Lower lobe of right lung (tissue), 2 donors: ENCODE measurements at regions not wholly inside any gene's neighbourhood (a gene's known extent, or its start where the extent isn't known, plus 50 kb on each side); places are given as distances from the start of the nearest gene placed in this dataset.
A peak's percentile ranks its signal among the peaks of the same experiment; 100 is the strongest.

Experiments
- ATAC-seq, 2 donors: fragments of 200-7000 bp; cut with Tn5 transposase; one replicate each; pipeline ENCODE4 v1.9.1; 2020 to 2022; ENCODE audit warnings: mild to moderate bottlenecking in 2 of 2, moderate library complexity in 2 of 2
- DNase-seq: peaks from one replicate; pipeline ENCODE4 v3.0.0-alpha.2; 2020
- H3K27ac ChIP-seq: fragments of 200-600 bp; one replicate; pipeline ENCODE4 v1.8.0; 2022
- H3K27me3 ChIP-seq: fragments of 200-600 bp; one replicate; pipeline ENCODE4 v1.8.0; 2022; ENCODE audit warnings: low read depth
- H3K36me3 ChIP-seq: fragments of 200-600 bp; one replicate; pipeline ENCODE4 v1.8.0; 2022; ENCODE audit warnings: mild to moderate bottlenecking
- H3K4me1 ChIP-seq: fragments of 200-600 bp; one replicate; pipeline ENCODE4 v1.8.0; 2022
- H3K4me3 ChIP-seq: fragments of 200-600 bp; one replicate; pipeline ENCODE4 v1.8.0; 2022; ENCODE audit warnings: mild to moderate bottlenecking
- H3K9me3 ChIP-seq: fragments of 200-600 bp; one replicate; pipeline ENCODE4 v1.8.0; 2022
- CTCF ChIP-seq: fragments of 200-600 bp; IDR thresholded peaks from one replicate; pipeline ENCODE4 v1.8.0; 2022; ENCODE audit warnings: antibody characterized with exemption, mild to moderate bottlenecking
- intact Hi-C: fragments of 100-400 bp; cut with DNase I; formaldehyde crosslinking; loops from one replicate; pipeline ENCODE4 v1.11.0; 2022
- donor health status: DM: no; HTN: yes; CAD: no; lungs with severe emphysema.

DNA sequence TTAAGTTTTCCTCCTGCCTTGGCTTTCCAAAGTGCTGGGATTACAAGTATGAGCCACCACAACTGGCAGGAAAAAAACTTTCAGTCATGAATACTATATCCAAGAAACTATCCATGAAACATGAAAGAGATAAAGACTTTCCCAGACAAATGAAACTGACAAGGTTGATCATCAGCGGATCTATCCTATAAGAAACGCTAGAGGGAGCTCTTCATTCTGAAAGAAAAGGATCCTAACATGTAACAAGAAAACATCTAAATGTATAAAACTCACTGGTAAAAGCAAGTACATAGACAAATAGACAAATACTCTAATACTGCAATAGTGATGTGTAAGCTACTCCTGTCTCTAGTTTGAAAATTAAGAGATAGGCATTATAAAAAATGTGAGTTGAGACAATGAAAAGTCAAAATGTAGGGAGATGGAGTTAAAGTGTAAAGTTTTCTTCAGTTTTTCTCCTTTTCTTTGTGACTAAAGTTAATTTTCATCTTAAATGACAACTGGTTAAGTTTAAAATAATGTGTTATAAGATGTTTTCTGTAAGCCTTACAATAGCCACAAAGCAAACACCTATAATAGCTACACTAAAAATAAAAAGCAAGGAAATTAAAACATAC lies 79.6 kb upstream of the TEKT1 start:
- peak; percentile 72 for TF ChIP-seq CTCF
- DNase-seq, result no peak
- Histone ChIP-seq H3K27ac (no peak overlapping the region), H3K36me3 (no peaks in the 10 kb centered on the region), H3K9me3 (no peaks in the 10 kb centered on the region), H3K4me1 (peaks cover 10% of the 10 kb centered on the region), H3K27me3 (peaks cover 5% of the 10 kb centered on the region), H3K4me3 (no peak overlapping the region)
- no peak for ATAC-seq
- intact Hi-C loops, result loop anchor here (10.0 kb wide), 1 partner anchor 94 kb away; no protein-coding TSS in a partner anchor

DNA sequence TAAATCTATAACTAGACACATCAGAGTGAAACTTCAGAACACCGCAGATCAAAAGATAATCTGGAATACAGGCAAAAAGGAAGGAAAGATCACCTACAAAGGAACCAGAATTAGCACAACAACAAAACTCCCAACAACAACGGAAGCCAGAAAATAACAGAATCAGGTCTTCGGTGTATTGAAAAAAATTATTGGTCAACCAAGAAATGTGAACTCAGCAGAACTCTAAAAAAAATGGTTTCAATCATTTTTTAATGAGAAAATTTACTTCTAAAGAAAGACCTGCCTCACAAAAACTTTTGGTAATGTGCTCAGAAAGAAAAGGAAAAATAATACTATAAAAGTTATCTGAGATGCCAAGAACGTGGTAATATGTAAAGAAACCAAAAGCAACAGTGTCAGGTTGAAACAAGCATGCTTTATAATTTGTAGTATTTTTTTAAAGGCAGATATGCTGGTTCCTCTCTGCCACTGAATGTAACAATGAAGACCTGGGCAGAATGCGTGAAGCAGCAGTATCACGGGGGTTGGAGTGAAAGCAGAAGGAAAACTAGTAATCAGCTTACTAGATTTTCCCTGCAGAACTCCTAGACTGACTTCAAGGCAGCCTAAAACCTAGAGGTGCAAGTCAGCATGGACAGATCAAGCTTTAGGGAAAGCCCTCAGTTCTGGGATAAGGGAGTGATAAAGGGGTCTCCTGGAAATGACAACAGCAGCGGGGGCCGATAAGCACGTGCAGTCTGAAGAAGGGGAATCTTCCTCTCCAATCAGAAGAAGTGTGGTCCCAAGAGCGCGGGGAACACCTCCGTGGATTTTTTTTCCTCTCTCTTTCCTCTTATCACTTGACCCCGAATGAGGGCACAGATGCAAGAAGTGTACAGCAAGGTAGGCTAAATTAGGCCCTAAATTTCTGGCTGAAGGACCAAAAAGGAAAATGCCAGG lies 80.9 kb upstream of the TEKT1 start:
- intact Hi-C loops, result loop anchor here (10.0 kb wide), 1 partner anchor 92 kb away; no protein-coding TSS in a partner anchor
- Histone ChIP-seq H3K36me3 (no peaks in the 10 kb centered on the region), H3K27ac (no peak overlapping the region)

GRCh38 chr17:6913608-6914443 lies 82.0 kb upstream of the ALOX12 start:
- peak; percentile 77 for TF ChIP-seq CTCF
- Histone ChIP-seq H3K36me3 (no peaks in the 10 kb centered on the region), H3K27me3 (peaks cover 5% of the 10 kb centered on the region), H3K9me3 (no peaks in the 10 kb centered on the region), H3K4me3 (peak overlapping the region; percentile 47), H3K27ac (no peak overlapping the region), H3K4me1 (peaks cover 10% of the 10 kb centered on the region)
- intact Hi-C loops, result loop anchor here (10.0 kb wide), 1 partner anchor 91 kb away; no protein-coding TSS in a partner anchor
- ATAC-seq, result peak; percentile 79 to 80
- DNase-seq, result peak; percentile 70

More for the DNA sequence above, 80.9 kb upstream of the TEKT1 start:
- Histone ChIP-seq H3K27me3 (peaks cover 5% of the 10 kb centered on the region), H3K9me3 (no peaks in the 10 kb centered on the region), H3K4me1 (peaks cover 10% of the 10 kb centered on the region), H3K4me3 (no peak overlapping the region)
- TF ChIP-seq CTCF, result no peak
- DNase-seq (no peak), ATAC-seq (no peak)

DNA sequence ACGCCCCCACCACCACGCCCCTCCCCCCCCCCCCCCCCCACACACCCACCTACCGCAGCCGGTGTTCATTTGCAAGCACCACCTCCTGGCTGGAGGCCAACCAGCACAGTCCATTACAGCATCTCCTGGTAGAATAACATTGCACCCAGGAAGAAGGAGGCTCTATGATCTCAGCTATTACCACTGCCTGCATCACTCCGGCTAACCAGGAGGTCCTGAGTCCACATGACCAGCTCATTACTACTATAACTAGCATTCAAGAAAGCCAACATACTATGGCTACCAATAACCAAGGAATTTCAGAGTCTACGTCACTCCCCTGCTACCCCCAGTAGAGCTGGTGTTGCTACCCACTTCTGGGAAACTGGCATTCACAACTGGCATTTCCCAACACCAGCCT lies 81.1 kb upstream of the ALOX12 start:
- H3K36me3 ChIP-seq, result no peaks in the 10 kb centered on the region
- no peak for TF ChIP-seq CTCF

GRCh38 chr17:6915620-6916019 lies 80.2 kb upstream of the ALOX12 start:
- Histone ChIP-seq H3K4me3 (no peak overlapping the region), H3K4me1 (peaks cover 10% of the 10 kb centered on the region), H3K27me3 (peaks cover 5% of the 10 kb centered on the region), H3K27ac (no peak overlapping the region), H3K9me3 (no peaks in the 10 kb centered on the region), H3K36me3 (no peaks in the 10 kb centered on the region)
- TF ChIP-seq CTCF, result no peak
- intact Hi-C loops, result loop anchor here (10.0 kb wide), 1 partner anchor 89 kb away; no protein-coding TSS in a partner anchor
- DNase-seq (no peak), ATAC-seq (no peak)

More for the DNA sequence above, 81.1 kb upstream of the ALOX12 start:
- Histone ChIP-seq H3K4me1 (peaks cover 10% of the 10 kb centered on the region), H3K27ac (no peak overlapping the region), H3K4me3 (no peak overlapping the region), H3K9me3 (no peaks in the 10 kb centered on the region), H3K27me3 (peaks cover 5% of the 10 kb centered on the region)
- intact Hi-C loops, result loop anchor here (10.0 kb wide), 1 partner anchor 90 kb away; no protein-coding TSS in a partner anchor
- DNase-seq (no peak), ATAC-seq (peak in 1 of 2 donors; percentile 13)
